SW480 (cell line): ENCODE measurements at regions not wholly inside any gene's neighbourhood (a gene's known extent, or its start where the extent isn't known, plus 50 kb on each side); places are given as distances from the start of the nearest gene placed in this dataset.
"Not testable (repeated sequence)": the region's sequence is repeated elsewhere in the genome, so short reads cannot be mapped to it uniquely, and the experiment has no call there.

Experiments used
- DNase-seq: peaks from one replicate; pipeline ENCODE4 v3.0.0-alpha.2; 2016; ENCODE audit warnings: low spot score

DNA sequence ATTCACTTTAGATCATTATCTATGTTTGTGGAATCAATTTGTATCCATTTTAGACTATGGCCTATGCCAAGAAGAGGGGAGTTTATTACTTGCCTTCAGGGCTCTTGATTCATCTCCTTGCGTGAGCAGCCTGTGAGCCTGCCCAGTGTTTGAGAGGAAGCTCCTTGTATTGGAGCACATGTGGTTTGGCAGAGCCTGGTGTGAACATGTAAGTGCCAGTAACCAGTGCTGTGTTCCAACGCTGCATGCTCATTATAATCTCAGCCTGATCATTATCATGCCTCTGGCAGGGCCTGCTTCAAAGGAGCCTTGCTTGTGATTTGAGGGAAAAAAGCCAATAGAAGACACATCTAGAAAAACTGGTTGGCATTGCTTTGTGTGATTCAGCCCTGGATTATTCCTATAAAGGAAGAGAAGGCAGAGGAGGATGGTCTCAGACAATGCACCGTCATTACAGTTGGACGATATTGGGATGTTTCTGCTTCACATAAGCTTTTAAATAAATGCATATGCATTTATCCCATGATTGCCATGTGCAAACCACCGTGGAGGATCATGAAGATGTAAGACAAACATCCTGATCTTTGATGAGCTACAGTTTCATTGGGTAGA, 203.4 kb upstream of the AHR start:
- DNase-seq: no peak

DNA sequence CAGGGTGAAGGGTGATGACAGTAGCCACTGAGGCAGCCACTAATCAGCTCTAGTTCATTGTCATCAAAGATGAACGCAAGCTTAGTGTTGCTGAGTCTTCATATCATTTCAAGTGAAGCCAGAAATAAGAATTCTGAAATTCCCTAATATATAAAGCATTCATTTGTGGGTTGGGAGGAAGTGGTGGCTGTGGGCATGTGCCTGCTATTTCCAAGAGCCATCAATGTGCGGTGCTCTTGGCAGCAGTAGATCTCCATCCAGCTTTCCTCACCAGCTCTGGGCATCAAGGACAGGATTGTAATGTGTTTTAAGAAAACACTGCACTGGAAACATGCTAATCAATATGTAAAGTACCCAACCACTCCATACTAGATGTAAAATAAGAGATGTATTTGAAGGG, 202.5 kb upstream of the AHR start:
- no peak for DNase-seq

DNA sequence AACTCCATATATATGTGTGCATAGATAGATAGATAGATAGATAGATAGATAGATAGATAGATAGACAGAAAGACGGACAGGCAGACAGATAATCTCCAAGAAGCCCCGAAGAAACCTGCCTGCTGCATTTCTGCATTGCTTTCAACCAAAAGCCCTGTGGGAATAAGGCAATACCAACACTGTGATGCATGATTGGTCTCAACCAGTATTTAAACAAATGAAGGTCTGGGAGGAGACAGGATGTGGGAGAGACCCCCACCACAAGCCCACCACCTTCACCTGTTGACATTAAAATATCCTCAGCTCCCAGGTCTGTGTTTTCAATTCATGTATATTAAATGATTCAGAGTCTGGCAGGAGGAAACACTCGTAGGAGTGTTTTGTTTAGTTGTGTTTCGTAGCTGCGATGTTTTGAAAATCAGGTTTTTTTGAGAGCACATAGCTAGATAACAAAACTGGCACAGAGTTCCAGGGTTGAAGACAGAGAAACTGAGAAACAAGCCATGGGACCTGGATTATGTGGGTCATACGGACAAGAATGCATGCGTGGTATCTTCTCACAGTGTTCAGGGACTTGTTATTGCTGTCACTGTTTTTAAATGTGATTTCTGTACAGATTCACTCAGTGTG, 200.7 kb upstream of the AHR start:
- DNase-seq: no peak

DNA sequence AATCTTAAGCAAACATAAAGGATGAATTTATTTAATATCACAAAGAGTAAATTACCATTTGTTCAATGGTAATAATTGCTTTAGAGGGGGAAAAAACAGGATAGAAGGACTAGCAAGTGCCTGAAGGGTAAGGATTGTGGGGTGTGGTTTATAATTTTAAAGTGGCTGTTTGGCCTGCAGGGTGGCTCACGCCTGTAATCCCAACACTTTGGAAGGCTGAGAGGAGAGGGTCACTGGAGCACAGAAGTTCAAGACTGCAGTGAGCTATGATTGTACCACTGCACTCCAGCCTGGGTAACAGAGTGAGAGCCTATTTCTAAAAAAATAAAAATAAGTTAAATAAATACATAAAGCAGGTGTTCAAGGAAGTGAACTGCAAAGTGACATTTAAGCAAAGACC, 199.9 kb upstream of the AHR start:
- DNase-seq: no peak

DNA sequence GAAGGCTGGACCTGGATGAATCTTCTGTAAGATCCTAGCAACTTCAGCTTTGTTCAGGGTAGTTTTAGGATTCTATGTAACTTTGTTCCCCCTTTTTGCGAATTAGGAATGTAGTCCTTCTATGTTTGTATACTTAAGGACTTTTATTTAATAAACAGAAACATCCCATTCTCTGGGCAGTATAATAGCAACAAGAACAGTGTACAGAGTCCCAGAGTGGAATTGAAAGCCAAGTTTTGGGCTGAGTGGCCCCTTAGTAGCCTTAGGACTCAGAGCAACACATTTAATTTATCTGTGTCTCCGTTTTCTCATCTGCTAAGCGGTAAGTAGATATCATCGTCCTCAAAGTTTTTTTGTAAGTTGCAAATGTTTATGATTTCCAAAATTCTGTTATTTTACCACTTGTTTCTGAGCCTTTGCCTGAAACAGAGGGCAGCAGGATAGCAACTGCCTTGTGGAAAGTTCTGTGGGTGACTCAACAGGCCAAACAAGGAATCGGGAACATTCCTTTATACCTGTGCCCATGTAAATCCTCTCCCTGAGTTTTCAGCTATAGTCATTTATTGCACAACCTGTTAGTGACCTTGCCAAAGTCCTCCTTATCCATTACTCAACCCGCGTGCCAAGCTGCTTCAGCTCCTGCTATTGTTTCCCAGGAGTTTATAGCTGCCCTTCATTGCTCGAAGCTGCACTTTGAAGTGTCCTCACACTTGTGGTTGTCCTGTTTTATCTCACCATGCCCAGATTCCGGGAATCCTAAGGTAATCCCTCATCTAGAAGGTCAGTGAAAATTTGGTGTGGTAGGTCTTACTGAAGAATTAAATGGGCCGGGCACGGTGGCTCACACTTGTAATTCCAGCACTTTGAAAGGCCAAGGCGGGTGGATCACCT, 199.1 kb upstream of the AHR start:
- DNase-seq: peak; percentile 36

DNA sequence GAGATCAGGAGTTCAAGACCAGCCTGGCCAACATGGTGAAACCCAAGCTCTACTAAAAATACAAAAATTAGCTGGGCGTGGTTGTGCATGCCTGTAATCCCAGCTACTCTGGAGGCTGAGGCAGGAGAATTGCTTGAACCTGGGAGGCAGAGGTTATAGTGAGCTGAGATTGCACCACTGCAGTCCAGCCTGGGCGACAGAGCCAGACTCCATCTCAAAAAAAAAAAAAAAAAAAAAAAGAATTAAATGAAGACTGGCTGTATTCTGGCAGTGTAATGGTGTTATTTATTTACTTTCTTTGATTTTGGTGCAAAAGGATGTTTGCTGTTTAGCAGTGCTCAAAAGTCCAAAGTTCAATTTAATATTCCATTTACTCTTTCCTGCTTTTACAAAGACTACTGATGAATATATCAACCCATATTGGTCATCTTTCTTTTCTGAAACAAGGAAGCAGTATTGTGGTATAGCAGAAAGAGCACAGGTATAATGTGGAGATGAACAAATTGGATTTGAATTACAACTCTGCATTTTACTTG, 198.4 kb upstream of the AHR start:
- DNase-seq: not testable (repeated sequence)

DNA sequence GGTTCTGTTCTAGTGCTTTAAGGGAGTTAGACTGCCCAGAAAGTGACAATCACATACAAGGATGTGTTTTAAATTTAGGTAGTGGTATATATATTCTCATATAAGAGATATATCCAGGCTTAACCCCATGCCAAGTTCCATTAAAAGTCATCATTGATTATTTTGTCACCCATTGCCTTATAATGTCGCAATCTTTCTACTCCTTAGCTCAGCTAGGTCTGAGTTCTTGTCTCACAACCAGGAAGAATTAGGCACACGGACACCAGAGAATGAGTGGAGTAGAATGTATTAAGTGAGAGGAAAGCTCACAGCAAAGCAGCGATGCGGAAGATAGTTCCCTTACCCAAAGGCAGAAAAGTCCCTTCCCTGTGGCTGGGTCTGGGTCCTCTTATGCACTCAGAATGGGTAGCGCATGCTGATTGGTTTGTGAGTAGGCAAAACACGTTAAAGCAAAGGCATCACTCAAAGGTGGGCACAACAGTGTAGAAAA, 197.2 kb upstream of the AHR start:
- DNase-seq: no peak

DNA sequence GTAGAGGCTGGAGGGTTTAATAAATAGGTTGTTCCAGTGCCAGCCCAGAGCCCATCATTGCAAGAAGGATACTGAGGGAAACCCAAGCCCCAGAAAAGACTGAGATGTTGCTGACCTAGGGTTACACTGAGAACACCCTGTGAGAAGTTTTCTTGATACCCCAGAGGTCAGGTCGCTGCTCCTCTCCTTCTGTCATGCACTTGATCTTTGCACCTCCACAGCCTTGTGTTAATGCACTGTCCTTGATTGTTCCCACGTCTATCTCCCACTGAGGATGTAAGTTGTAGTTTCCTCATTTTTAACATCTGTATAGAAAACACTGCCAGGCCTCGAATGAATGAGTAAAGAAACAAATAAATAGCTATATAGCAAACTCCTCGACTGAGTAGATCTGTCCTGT, 195.3 kb upstream of the AHR start:
- DNase-seq: no peak

DNA sequence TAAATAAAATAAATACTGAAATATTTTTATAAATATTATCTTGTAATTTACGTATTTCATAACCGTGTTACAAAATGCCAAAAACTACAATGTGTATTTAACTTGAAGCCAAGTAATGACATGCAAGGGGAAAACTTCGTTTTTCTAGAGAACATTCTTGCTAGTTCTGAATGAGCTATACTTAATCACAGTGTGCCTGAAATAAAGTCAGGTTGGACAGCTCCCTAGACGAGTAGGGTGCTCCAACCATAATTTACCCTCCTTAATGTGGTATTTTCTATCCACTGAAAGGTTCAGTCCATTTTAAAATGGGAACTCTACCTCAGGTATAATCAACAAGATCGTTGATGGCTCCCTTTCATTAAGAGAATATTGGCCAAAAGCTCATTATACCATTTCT, 194.5 kb upstream of the AHR start:
- DNase-seq: no peak

DNA sequence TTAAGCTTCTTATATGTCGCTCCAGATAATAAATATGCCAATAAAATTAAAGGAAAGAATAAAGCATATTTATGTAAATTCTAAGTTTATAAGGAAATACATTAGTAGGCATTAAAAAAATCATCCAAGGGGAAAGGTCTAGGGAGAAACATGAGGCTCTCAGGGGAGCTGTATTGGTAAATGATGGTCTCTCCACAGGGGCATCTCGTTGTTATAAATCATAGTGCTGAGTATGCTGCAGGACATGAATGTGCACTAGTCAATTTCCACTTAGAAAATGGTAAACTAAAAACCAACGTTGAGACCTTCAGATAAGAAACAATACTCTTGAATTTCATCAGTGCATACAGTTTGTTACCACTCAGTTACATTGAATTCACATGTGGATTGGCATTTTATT, 194.0 kb upstream of the AHR start:
- DNase-seq: no peak

DNA sequence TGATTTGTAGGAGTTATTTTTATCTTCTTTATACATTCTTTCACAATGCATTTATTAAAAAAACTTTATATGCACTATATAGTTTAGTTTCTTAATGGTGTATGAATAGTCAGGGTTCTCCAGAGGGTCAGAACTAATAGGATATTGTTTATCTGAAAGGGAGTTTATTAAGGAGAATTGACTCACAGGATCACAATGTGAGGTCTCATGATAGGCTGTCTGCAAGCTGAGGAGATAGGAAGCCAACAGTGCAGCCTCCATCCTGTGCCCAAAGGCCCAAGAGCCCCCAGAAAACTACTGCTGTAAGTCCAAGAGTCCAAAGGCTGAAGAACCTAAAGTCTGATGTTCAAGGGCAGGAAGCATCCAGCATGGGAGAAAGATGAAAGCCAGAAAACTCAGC, 192.8 kb upstream of the AHR start:
- DNase-seq: no peak

DNA sequence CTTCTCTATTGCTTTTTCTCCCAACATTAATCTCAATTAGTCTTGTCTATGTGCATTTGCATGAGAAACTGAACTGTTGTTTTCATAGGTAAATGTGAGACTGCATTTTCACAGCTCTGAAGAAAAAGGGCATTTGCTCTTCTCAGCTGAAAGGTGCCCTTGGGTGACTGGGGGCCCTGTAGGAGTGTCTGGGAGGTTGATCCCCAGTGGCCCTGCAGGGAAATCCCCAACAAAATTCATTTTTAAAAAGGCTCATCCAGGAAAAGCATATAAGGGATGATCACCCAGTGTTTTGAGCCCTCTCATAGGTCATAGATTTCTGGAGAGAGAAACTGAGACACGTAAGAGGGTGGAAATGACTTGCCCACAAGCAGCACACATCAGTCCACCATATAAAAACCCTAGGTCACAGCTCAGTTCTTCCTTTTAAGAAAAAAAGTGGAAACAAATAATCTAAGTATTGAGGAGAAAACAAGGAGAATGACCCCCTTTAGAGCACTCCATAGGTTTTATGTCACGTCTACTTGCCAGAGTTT, 190.3 kb upstream of the AHR start:
- no peak for DNase-seq

DNA sequence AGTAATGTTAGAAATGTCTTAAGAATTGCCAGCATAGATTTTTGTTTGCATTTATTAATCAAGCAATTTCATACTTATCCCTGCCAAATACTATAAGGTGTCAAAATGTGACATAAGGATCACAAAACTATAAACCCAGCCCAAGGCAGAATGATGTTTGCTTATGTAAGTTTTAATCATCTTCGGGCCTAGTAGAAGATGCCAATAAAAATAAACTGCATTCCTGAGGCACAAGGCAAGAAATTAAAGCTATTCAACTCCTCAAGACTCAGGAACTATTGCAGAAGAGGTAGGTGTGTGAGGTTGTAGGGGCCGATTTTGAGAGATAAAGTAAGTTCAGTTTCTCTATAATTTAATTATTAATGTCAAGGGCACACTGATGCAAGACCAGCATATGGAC, 189.4 kb upstream of the AHR start:
- DNase-seq: no peak

DNA sequence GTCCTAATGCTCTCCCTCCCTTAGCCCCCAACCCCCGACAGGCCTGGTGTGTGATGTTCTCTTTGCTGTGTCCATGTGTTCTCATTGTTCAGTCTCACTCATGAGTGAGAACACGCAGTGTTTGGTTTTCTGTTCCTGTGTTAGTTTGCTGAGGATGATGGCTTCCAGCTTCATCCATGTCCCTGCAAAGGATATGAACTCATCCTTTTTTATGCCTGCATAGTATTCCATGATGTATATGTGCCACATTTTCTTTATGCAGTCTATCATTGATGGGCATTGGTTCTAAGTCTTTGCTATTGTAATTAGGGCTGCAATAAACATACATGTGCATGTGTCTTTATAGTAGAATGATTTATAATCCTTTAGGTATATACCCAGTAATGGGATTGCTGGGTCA, 184.7 kb upstream of the AHR start:
- DNase-seq: not testable (repeated sequence)

DNA sequence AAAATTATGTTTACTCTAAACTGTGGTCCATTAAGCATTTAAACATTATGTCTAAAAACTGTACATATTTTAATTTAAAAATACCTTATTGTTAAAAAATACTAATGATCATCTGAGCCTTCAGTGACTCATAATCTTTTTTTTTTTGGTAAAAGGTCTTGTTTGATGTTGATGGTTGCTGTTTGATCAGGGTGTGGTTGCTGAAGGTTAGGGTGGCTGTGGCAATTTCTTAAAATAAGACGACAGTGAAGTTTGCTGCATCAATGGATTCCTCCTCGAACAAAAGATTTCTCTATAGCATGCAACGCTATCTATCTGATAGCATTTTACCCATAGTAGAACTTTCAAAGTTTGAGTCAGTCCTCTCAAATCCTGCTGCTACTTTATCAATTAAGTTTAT, 180.0 kb upstream of the AHR start:
- DNase-seq: no peak

DNA sequence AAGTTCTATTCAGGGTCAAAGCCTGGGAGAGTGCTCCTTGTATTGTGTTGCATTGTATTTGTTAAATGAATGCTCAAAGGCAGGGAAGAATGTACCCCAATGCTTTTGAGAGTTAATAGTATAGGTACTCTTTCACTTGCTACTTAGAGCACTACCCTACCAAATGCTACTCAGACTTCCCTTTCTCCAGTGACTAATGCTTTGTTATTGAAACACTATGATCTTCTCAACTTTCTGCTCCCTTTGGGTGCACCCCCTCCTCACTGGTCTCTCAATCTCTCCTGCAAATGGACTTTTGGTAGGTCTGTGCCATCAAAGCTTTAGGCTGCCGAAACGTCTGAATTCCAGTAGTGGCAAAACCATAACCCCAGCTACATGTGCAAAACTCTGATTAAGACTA, 177.7 kb upstream of the AHR start:
- DNase-seq: no peak

DNA sequence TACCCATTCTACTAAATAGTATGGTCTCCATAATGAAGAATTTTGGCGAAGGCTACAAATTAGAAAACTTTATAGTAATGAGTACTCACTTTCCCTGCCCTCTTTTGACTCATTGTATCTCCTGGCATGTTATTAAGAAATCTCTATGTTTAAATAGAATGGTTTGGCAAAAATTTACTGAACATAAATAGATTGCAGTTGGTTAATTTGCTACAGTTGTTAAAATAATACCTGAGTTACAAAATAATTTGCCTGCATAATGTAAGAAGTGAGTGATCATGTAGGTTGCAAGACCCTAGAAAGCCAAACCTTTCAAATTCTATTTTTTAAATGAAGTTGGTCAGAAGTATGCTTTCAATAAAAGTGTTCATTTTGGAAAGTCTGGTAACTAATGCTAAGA, 176.8 kb upstream of the AHR start:
- no peak for DNase-seq

DNA sequence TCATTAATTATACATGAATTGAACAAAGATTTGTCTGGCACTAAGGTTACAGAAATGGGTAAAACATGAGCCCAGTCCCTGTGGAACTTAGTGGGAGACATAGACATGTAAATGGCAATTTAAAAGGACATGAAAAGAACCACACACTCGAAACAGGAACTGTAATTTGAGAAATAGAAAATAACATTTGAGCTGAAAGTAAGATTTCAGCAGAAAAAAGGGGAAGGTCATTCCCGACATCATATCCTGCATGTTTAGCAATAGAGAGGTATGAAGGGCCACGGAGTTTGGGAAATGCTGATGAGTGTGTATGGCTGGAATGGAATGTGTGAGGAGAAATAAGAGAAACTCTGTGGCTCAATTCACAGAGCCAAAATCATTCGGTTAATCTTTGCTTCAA, 175.4 kb upstream of the AHR start:
- DNase-seq: no peak

DNA sequence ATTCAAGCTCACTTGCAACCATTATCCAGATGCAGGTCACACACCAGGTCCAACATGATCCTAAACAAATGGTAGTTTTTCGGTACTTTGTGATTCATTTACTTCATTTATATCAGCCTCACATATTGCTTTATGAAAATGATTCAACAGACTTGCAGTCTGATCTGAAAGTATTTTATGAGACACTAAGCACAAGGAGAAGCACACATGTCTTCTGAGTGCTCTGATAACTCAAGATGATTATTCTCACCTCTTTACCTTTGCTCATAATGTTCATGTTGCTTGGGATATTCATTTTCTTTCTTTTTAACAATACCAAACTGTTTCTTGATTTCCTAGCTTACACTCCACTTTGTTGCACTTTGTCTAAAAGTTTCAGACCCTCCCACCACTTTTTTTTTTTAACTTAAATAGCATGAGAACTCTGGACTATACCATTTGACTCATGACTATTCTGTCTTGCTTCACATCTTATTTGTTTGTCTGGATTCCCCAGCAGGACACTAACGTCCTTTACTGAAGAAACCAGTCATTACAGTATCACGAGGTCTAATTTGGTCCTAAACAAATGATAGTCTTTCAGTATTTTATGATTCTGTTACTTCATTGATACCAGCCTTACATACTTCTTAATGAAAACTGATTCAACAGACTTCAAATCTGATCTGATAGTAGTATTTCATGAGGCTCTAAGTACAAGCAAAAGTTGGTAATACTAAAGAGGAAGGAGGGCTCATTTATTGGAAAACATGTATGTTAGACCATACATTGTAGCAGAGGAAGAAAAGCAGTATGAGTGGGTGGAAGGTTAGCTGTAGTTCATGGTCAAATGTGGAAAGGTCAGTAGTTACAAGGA, 171.8 kb upstream of the AHR start:
- no peak for DNase-seq

DNA sequence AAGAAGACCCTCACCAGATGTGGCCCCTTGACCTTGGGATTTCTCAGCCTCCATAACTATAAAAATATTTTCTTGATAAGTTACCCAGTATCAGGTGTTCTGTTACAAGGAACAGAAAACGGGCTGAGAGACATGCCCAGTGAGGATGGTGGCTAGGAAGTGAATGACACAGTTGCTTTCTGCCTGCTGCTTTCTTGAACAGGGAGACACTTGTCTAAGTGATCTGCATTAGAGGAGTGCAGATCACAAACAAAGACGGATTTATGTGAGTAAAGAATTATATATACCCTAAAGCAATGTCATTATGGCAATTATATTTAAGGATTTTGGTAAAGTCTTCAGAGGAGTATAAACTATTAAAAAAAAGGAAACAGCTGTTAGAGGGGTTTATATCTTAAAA, 169.2 kb upstream of the AHR start:
- DNase-seq: no peak

DNA sequence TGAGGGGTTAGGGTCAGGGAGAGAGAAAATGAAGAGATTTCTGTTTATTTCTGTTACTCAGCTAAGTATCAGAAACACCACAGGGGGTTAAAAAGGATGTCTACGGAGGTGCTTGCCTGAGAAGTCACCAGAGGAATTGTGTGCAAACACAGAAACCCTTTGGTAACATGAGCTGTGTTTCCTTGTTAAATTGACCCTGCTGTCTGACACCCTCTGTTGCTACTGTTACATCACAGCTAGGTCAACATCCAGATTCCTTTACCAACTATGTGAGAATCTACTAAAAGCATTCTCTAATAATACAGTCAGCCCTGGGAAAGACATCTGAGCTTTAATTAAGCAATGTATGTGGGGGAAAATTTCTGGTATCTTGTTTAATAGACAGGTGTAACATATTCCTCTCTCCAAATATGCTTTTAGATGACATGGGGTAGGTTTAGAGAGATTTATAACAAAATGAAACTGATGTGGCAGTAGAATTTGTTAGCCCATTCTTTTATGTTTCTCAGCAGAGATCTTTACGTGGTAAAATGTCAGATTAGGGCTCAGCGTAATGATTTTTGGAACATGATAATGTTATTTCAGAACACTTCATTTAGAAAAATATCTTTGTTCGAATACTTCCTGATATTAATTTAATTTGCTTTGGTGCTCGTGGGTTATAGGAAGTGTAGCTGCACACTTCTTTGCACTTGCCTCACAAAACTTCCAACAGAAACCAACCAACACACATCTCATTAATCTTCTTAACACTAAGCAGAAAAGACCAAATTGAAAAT, 168.0 kb upstream of the AHR start:
- peak; percentile 65 for DNase-seq
